Activated T-helper 1 cell treated with anti-CD3 and anti-CD28 coated beads, Interleukin-2, amount 50 U/mL, for 16 hours (primary cell): ENCODE measurements at regions not wholly inside any gene's neighbourhood (a gene's known extent, or its start where the extent isn't known, plus 50 kb on each side); places are given as distances from the start of the nearest gene placed in this dataset.

Experiments used
- DNase-seq, 2 donors: peaks; one replicate each; pipeline ENCODE4 v3.0.0-alpha.2; 2020; ENCODE audit warnings: low read depth in 1 of 2, low spot score in 1 of 2

DNA sequence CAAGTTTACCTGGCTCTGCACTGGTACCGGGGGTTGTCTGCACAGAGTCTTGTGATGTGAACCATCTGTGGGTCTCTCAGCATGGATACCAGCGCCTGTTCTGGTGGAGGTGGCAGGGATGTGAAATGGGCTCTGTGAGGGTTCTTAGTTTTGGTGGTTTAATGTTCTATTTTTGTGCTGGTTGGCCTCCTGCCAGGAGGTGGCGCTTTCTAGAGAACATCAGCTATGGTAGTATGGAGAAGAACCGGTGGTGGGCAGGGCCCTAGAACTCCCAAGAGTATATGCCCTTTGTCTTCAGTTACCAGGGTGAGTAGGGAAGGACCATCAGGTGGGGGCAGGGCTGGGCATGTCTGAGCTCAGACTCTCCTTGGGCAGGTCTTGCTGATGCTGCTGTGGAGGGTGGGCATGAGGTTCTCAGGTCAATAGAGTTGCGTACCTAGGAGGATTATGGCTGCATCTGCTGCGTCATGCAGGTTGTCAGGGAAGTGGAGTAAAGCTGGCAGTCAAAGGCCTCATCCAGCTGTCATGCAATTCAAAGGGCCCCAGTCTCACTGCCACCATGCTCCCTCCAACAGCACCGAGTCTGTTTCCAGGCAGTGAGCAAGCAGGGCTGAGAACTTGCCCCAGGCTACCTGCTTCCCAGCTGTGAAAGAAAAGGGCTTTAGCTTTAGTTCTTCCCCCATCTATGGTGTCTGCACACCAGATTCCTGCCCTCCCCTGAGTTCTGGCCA is 278.0 kb downstream of the METTL4 start:
- DNase-seq = no peak

DNA sequence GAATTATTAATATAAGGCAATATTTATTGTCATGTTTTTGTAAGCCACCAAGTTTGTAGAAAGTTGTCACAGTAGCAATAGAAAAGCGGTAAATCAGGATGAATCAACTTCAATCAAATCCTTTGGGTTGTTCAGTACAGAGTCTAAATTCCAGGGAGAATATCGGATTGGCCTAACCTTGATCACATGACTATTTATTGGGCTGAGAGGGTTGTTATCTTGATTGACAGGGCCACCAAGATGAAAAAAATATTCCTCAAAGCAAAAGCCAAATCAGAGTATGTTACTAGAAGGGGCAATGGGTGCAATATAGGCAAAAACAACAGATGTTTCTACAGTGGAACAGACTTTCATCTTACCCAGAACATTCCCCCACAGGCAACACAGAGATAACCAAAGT is 270.0 kb downstream of the METTL4 start:
- no peak for DNase-seq

DNA sequence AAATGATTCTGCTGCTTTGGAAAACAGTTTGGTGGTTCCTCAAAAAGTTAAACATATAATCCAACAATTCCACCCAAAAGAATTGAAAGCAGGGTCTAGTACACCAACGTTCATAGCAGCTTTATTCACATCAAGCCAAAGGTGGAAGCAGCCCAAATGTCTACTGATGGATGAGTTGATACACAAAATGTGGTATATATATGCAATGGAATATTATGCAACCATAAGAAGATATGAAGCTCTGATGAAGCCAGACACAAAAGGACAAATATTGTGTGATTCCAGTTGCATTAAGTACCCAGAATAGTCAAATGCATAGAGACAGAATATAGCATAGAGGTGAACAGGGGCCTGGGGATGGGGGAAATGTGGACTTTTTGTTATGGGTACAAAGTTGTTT is 269.3 kb downstream of the METTL4 start:
- DNase-seq = no peak

DNA sequence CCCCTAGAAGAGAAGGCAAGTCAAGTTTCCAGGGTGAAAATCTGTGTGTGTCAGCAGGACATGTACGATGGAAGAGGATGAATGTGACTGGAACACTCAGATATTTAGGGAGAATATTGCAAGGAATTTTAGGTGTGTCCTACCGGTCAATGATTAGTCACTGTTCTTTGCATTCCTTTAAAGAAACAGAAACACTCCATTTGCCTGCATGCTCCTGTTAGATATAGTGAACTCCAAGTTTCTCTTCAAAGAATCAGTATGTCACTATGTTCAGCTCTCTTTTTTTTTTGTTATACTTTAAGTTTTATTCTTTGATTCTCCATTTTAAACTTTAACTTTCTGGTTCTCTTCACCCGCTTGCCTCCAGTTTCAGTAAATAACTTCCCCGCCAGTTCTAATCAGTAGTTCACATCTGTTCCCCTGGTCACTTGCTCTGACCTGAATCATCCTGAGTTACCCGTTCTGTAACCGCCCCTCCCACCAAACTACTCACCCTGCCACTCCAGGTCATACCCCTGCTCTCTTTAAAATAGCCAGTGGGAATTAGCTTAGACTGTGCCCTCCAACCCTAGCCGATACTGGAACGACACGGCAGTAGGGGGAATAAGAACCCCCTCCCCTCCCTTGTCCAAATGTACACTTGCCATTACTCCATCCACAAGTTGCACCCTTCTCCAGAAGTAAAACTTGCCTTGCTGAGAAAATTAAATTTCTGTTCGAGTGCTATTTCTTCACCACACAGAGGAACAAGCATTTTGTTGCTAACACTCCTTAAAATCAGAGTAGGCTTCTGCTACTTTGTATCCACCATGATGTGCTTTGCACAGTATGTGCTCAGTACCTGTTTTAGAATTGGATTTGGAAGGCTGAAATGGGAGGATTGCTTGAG is 268.4 kb downstream of the METTL4 start:
- no peak for DNase-seq

DNA sequence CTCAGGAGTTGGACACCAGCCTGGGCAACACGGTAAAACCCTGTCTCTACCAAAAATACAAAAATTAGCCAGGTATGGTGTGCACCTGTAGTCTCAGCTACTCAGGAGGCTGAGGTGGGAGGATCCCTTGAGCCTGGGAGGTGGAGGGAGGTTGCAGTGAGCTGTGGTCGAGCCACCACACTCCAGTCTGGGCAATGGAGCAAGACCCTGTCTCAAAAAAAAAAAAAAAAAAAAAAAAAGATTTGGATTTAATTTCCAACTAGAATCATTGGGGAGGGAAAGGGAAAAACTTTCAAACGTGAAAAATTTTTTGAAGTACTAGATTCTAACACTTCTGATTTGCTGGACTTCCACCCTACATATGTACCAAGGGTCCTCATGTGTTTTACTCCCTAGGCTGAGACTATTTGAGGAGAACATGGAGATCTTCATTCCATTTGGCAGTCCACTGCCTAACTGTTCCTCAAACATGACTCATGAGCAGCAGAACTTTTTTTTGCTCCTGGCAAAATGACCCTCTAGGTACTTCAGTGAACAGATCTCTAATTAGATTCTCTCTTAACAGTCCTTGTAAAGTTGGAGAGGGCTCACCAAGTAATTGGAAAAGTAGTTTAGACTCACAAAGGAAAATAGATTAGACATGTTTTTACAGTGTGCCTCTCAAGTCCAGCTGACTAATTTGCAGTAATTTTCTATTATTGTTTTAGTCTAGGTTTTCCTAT is 267.6 kb downstream of the METTL4 start:
- no peak for DNase-seq

DNA sequence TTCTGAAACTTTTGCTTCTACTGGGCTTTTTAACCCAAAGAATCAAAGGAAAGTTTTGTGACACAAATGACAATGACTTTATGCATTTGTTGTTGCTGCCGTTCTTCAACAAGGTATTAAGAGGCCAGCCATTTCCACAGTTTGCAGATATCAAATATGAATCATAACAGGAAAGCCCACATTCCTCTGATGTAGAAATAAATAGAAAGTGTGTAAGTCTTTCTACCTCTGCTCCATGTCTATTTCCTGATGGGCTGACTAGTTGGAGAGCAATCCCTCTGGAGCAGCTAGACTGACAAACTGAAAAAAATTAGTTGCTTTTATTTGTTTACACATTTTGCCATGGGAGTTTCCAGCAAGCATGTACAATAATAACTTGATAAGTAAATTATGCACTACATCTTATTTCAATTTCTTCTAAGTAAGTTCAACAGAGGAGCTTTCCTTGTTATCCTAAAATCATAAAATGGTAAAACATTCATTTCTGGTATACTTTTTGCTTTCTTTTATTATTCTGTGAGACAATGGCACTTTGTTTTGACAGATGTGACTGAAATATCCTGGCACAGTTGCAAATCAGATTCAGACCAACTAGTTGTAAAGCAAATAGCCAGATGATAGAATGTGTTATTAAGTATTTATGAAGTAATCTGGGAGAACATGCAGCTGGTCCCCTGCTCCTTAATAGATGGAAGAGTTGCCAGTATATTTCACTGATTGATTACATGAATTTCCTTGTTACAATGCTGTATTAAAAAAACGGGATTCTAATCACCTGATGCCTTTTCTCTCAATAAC is 266.7 kb downstream of the METTL4 start:
- DNase-seq = no peak

DNA sequence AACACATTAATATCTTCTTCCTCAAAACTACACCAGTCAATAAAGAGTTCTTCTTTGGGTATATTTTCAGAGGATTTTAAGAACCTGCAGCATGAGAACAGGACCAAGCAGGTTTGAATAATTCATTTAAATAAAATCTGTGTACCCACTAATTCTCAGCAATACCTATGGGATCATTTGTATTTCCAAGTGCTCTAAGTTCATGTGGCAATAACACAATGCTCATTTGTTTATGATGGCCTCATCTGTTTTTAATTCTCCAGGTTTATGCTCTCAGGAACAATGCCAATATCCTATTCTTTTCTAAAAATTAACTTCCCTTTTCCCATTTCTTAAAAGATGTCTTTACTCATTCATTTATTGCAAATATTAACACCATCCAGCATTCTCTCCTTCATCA is 264.7 kb downstream of the METTL4 start:
- DNase-seq = no peak

DNA sequence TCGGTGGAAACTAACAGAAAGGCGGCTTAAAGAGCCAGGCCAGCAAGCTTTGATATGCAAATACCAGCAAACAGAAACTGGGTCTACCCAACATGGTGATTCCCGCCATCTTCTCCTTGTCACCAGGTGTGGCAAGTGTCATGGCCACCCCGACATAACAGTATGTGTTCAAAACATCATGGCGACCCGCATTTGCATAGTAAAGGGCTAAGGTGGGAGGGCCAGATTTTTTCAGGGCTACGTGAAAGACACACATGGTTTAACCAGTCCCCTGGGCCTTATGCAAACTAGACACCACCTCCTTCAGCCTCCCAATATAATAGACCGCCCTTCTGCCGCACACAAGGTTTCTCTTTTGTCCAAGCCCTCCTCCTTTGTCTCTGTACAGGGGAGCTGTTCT is 260.4 kb downstream of the METTL4 start:
- no peak for DNase-seq

DNA sequence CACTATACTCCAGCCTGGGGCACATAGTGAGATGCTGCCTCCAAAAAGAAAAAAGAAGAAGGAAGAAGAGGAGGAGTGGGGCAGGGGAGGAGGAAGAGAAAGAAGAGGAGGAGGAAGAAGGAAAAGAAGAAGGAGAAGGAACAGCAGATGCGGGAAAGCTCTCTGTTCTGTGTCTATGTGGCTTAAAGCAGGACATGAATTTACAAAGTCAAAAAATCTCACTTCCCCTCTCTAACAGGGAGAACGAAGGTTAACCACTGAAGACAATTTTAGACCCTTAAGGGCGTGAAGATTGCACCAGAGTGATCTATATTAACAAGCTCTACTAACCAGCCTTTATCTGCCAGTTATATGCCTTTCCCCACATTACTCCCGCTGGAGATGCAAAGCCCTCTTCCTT is 258.9 kb downstream of the METTL4 start:
- no peak for DNase-seq

DNA sequence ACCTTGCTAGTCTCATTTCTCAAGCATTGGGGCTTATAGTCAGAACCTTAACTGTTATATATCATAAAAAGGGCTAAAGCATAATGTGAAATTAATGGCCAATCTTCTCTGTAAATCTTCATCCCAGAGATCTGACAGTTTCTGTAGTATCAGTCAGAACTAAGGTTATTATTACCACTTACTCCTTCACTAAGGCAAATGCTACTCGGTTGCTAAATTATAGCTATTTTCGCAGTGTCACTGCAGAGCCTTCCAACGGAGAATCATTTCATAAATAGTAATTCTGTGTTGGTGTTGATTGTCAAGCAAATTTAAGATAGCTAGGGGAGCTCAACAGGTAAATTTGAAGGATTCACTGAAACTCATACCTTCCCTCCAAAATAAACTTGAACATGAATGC is 258.0 kb downstream of the METTL4 start:
- DNase-seq = no peak

DNA sequence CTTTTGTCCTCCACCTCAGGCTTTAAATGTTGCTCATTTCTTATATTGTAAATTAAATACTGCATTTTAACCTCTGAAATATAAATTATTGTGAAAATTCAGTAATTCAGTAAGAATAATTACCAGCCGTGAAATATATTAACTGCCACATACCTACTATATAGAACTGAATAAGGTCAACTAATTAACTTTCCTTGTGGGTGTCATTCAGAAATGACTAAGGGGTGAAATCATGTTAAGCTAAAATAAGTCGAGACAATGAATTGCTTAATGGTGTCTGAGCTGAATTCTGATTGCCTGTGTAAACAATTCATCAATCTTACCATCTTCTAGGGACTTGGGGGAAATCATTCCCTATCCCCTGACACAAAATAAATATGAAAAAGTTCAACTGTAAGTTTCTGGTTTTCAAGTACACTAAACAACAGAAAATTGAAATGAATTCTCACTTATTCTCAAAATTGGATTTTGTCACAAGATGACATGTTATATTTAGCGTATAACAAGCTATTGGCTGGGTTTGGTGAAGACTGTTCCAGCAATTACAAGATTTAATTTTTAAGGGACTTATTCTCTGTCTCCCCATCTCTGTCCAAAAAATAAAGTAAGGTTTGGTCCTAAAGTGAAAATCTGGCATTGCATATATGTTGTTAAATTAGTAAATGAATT is 255.1 kb downstream of the METTL4 start:
- DNase-seq = no peak

DNA sequence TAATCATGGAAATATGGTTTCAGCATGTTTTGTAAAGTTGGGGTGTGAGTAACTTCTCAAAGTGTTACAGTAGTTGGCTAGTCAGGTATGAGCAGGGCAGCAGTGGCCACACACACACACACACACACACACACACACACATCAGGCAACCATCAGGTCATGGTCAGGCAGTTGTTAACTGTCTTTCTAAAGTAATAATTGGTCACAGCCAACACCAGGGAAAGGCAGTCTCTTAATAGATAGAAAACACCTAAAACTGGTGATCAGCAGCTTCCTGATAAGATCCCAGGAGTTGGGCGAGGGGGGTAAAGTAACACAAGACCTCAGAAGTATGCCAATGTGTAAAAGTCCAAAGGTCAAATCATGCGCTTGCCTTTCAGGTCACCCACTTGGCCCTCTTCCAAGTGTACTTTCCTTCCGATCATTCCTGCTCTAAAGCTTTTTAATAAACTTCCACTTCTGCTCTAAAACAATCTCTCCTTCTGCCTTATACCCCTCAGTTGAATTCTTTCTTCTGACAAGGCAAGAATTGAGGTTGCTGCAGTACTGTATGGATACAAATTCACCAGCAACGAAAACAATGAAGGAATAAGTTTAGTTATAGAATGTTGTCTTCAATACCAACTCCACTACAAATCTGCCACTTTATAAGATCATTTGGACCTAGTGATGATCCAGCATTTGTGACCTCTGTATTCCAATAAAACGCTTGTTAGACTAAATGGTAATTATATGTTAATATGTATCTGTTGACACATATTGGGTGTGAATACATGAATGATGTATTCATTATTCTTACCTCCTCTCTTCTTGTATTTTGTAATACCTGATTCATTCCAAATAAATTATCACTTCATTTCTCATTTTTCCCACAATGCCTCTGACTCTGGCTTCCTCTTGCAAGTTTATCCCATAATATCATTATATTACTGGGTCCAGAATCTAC is 254.3 kb downstream of the METTL4 start:
- DNase-seq = no peak

DNA sequence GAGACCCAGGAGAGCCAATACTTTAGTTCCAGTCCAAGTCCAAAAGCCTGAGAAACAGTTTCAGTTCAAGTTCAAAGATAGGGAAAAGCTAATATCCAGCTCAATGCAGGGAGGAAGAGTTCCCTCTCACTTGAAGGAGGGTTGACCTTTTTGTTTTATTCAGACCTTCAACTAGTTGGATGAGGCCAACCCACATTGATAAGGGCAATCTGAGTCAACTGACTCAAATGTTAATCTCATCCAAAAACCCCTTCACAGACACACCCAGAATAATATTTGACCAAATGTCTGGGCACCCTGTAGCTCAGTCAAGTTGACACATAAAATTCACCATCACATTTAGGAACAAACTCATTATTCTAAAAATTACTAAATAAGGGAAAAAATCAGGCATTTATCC is 246.8 kb downstream of the METTL4 start:
- no peak for DNase-seq

DNA sequence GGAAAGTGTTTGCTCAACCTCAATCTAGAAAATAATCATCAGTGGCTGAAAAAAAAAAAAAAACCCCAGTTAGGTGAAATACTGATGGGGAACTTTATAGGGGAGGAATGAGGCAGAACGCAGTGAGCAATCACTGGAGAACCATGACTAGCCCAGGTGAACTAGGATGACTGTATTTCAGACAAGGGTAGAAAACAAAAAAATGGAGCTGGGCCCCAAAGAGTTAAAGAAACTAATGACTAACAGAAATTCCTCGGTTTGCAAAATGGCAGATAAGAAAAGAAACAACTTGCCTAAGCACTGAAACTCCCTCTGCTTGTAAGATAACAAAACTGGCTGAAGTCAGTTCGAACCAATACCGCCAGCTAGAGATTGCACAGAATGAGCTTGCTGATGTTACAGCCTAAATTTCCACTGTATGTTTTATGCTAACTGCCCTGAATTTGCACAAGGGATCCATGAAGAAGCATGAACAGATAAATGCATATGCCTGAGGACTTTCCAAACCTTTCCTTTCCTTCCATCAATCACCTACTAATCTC is 245.9 kb downstream of the METTL4 start:
- no peak for DNase-seq

DNA sequence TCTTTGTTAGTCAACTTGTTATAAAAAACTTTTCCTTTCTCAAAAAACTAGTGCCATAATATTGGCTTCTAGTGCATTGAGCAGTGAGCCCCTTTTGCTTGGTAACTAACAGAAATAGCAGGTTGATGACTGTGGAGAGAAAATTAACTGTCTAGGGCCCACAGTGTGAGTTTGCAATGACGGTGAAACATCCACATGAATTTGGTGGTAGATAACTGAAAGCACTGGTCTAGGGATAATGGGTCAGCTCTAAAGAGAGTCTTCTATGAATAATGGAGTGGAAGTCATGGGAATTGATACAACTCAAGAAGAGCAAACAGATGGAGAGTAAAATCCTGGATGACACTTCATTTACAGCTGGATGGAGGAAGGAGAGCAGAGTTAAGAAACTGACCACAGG is 245.4 kb downstream of the METTL4 start:
- no peak for DNase-seq

DNA sequence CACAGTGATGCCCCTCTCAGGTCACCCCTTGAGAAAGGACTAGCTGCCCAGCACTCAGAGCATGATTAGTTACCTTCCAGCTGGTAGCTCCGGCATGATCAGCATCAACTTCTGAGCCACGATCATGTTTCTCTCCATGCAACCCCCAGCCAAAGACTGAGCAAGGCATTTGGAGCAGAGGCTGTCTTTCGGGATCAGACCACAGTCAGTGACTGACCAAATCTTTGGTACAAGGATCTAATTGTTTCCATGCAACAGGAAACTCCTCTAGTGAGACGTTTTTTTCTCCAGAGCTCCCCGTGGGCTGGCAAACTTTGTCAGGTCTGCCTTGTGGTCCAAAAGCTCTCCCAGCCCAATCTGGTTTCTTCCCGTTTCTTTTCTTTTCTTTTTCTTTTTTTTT is 244.3 kb downstream of the METTL4 start:
- no peak for DNase-seq

DNA sequence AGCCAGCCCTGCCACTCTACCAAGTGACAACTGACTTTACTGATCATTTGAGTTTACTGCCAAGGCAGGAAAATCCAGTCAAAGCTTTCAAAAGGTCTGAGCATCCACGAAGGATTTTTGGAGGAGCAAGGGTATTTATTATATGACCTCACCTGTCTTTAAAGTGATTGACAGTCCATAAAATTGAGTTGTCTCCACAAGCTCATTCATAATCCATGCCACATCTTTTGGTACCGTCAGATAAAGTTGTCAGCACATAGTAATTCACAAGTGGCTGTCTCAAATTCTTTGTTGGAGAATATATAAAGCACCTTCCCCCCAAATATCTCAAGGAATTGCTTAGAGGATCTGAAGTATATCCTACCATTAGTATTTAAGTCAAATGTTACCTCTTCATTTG is 240.5 kb downstream of the METTL4 start:
- no peak for DNase-seq

DNA sequence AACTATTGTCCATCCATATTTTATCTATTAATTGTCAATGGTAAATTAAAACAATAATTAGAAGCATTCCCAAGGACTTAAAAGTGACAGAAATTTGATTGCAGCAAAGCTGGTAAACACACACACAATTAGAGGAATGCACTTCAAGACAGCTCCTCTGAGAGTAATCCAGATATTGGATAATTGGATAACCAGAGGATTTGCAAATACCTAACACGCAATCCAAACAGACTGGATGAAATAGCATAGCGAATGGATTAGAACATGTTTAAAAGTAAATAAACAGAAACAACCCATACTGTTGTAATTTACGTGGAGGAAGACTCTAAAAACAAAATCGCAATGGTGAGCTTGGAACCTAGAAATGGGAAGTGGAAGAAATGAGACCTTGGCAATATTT is 239.8 kb downstream of the METTL4 start:
- DNase-seq = no peak

DNA sequence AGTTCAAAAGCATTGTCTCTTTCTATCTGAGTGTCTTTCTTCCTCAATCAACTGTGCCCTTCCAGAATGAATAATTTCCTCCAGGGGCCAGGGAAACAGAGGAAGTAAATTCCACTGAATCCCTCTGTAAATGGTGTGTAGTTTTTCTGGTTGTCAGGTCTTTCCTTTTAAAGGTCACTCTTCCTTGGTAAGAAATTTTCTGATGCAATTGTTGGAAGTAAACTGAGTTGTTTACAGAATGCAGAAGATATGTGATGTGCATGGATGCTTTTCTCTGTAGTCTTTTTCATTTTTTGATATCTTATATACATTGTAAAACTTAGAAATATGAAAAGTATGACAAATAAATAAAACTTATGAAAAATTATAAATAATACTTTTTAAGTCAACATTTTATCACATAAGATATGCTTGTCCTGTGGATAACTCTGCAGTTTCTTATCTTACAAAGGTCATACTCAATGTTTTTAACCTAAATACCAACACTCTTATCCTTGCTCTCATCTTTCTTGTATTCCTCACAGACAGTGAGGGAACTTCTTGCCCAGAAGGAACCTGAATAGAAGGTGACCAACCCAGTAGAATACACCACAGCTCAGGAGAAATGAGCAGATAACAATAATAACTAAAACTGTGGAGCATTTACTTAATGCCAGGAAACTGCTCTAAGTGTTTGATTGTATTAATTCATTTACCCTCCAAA is 234.5 kb downstream of the METTL4 start:
- no peak for DNase-seq
